ENCODE measurements at regions not wholly inside any gene's neighbourhood (a gene's known extent, or its start where the extent isn't known, plus 50 kb on each side); places are given as distances from the start of the nearest gene placed in this dataset.

GRCh38 chr2:238699307-238700116, 148.4 kb upstream of the TWIST2 start:
- no peak for DNase-seq (ENCODE audit: low read depth in 2 of 2)

- no peak for DNase-seq (ENCODE audit: low read depth in 2 of 2)
These were observed 147.8 kb upstream of the TWIST2 start for GRCh38 chr2:238700117-238700457.

GRCh38 chr2:238700506-238701340, 147.2 kb upstream of the TWIST2 start:
- no peak for DNase-seq (ENCODE audit: low read depth in 2 of 2)

GRCh38 chr2:238701341-238702206, 146.3 kb upstream of the TWIST2 start:
- DNase-seq (ENCODE audit: low read depth in 2 of 2) = no peak

- DNase-seq (ENCODE audit: low read depth in 2 of 2) = no peak
These were observed 145.4 kb upstream of the TWIST2 start for GRCh38 chr2:238702276-238703052.

GRCh38 chr2:238703053-238703415, 144.9 kb upstream of the TWIST2 start:
- no peak for DNase-seq (ENCODE audit: low read depth in 2 of 2)

GRCh38 chr2:238703436-238703835, 144.4 kb upstream of the TWIST2 start:
- DNase-seq (ENCODE audit: low read depth in 2 of 2) = no peak

- no peak for DNase-seq (ENCODE audit: low read depth in 2 of 2)
These were observed 143.2 kb upstream of the TWIST2 start for GRCh38 chr2:238704471-238705225.

GRCh38 chr2:238706163-238706562, 141.7 kb upstream of the TWIST2 start:
- no peak for DNase-seq (ENCODE audit: low read depth in 2 of 2)

GRCh38 chr2:238706673-238707072, 141.2 kb upstream of the TWIST2 start:
- DNase-seq (ENCODE audit: low read depth in 2 of 2) = no peak

- DNase-seq (ENCODE audit: low read depth in 2 of 2) = no peak
These were observed 138.4 kb upstream of the TWIST2 start for GRCh38 chr2:238709325-238710025.

GRCh38 chr2:238710032-238710735, 137.7 kb upstream of the TWIST2 start:
- no peak for DNase-seq (ENCODE audit: low read depth in 2 of 2)

GRCh38 chr2:238710787-238711186, 137.1 kb upstream of the TWIST2 start:
- DNase-seq (ENCODE audit: low read depth in 2 of 2) = no peak

GRCh38 chr2:238711346-238711745, 136.5 kb upstream of the TWIST2 start:
- no peak for DNase-seq (ENCODE audit: low read depth in 2 of 2)

GRCh38 chr2:238712011-238712410, 135.9 kb upstream of the TWIST2 start:
- no peak for DNase-seq (ENCODE audit: low read depth in 2 of 2)

GRCh38 chr2:238713198-238713826, 134.6 kb upstream of the TWIST2 start:
- no peak for DNase-seq (ENCODE audit: low read depth in 2 of 2)

- no peak for DNase-seq (ENCODE audit: low read depth in 2 of 2)
These were observed 133.8 kb upstream of the TWIST2 start for GRCh38 chr2:238714038-238714528.

GRCh38 chr2:238716171-238716570, 131.7 kb upstream of the TWIST2 start:
- DNase-seq (ENCODE audit: low read depth in 2 of 2) = no peak

GRCh38 chr2:238716585-238716984, 131.3 kb upstream of the TWIST2 start:
- no peak for DNase-seq (ENCODE audit: low read depth in 2 of 2)

Data from dermis microvascular lymphatic vessel endothelial cell (primary cell).